Activated CD8-positive, alpha-beta memory T cell treated with anti-CD3 and anti-CD28 coated beads for 4 hours (primary cell): ENCODE measurements at regions not wholly inside any gene's neighbourhood (a gene's known extent, or its start where the extent isn't known, plus 50 kb on each side); places are given as distances from the start of the nearest gene placed in this dataset.

Source experiments
- DNase-seq, 2 donors: peaks; one replicate each; pipeline ENCODE4 v3.0.0-alpha.2; 2020; ENCODE audit warnings: low read depth in 2 of 2

DNA sequence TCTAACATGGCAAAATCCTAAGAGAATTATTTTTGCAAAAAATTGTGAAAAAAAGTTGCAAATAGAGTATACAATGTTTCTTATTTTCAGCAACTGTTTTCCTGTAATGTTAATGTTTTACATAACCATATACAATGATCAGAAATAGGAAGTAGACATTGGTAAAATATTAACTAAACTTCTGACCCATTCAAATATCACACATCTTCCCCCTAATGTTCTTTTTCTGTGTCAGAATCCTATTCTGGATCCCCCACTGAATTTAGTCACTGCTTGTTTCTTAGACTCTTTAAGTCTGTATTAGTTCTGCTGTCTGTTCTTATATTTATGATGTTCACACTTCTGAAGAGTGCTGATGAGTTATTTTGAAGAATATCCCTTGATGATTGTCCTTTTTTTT is 62.0 kb downstream of the HFE start:
- no peak for DNase-seq

- DNase-seq = no peak
These were observed 65.2 kb downstream of the HFE start for GRCh38 chr6:26152226-26153101.

- no peak for DNase-seq
These were observed 68.1 kb downstream of the HFE start for GRCh38 chr6:26155061-26155930.

DNA sequence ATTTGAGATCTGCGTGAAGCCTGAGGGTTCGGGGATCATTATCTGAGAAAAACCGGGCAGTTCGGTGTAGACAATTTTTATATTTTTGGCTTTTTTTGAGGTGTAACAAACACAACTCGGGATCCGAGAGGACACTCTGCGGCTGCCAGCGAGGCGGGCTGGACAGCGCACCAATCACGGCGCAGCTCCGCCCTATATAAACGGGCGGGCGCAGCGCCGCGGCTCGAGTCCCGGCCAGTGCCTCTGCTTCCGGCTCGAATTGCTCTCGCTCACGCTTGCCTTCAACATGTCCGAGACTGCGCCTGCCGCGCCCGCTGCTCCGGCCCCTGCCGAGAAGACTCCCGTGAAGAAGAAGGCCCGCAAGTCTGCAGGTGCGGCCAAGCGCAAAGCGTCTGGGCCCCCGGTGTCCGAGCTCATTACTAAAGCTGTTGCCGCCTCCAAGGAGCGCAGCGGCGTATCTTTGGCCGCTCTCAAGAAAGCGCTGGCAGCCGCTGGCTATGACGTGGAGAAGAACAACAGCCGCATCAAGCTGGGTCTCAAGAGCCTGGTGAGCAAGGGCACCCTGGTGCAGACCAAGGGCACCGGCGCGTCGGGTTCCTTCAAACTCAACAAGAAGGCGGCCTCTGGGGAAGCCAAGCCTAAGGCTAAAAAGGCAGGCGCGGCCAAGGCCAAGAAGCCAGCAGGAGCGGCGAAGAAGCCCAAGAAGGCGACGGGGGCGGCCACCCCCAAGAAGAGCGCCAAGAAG is 69.0 kb downstream of the HFE start:
- peak; percentile 58 to 63 for DNase-seq

DNA sequence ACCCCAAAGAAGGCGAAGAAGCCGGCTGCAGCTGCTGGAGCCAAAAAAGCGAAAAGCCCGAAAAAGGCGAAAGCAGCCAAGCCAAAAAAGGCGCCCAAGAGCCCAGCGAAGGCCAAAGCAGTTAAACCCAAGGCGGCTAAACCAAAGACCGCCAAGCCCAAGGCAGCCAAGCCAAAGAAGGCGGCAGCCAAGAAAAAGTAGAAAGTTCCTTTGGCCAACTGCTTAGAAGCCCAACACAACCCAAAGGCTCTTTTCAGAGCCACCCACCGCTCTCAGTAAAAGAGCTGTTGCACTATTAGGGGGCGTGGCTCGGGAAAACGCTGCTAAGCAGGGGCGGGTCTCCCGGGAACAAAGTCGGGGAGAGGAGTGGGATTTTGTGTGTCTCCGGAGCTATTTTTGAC is 69.6 kb downstream of the HFE start:
- DNase-seq = peak in 1 of 2 donors; percentile 15

GRCh38 chr6:26157251-26158075 is 70.2 kb downstream of the HFE start:
- DNase-seq = peak in 1 of 2 donors; percentile 23

GRCh38 chr6:26158076-26158580 is 70.9 kb downstream of the HFE start:
- peak; percentile 61 to 73 for DNase-seq

GRCh38 chr6:26158581-26159356 is 71.5 kb downstream of the HFE start:
- DNase-seq = peak; percentile 6 to 17

DNA sequence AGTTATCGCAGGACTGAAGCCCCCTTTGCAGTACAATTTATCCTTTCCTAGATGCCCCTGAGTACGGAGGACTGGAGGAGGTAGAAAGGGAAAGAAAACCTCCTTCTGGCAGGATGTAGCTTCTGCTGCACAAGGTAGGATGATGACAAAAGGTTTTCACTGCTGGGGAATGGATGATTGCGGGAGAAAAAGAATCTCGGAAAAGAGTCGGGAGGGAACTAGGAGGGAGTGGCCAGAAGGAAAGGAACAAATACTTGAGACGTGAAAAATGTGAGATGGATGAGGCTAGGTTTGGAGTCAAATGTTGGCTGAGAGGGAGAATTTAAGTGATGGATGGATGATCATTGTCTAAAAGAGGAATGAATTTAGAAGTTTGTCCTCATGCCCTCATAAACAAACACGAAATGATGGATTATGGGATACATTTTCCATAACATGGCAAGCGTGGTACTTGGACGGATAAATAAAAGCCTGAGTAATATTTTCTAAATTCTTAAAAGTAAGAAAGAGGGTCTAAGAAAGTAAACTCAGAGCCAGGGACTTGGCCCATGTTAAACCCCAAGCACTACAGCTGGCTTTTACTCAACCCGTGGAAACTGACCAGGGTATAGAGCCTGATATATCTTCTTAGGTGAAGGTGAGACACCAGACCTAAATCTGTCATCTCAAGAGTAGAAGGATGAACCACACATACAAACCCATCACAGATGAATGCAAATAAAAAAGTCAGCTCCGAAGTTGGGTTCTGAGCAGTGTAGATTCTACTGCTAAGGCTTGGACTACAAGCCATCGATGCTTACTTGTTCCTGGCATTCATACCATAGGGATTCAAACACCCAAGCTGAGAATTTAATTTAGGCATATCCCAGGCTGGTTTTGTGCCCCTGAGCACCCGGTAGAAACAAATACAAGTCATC is 72.4 kb downstream of the HFE start:
- no peak for DNase-seq

- DNase-seq = no peak
These were observed 74.1 kb downstream of the HFE start for GRCh38 chr6:26161322-26161721.

DNA sequence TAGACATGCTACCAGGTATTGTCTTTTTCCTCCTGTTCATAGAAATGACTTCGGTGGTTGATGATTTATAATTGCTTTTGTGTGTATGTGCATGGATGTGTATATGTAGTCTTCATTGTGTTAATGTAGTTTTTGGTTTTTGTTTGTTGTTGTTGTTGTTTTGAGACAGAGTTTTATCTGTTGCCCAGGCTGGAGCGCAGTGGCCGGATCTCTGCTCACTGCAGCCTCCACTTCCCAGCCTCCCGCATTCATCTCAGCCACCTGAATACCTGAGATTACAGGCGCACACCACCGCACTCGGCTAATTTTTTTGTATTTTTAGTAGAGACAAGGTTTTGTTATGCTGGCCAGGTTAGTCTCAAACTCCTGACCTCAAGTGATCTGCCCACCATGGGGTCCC is 75.2 kb downstream of the HFE start:
- DNase-seq = no peak

DNA sequence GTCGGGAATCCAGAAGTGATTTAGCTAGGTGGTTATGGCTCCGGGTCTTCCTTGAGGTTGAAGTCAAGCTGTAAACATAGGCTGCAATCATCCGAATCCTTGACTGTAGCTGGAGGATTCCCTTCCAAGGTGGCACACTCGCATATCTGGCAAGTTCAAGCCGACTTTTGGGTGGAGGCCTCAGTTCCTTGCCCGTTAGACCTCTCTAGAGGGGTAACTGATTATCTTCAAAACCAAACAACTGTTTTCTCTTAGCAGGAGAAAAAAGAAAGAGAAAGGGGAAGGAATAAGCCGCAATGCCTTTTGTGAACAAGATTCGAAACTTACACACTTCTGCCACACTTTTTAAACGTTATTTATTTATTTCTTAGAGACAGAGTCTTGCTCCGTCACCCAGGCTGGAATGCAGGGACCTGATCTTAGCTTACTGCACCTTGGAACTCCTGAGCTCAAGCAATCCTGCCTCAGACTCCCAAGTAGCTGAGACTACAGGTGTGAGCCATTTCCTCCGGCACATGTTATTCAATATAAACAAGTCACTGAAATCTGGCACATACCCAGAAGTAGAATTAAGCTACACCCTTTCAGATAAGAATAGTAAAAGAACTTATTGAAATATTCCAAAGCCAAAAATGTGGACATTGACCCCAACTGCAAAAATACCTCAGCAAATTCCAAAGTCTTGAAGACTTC is 76.3 kb downstream of the HFE start:
- DNase-seq = no peak

GRCh38 chr6:26164120-26164505 is 76.9 kb downstream of the HFE start:
- DNase-seq = no peak

- DNase-seq = no peak
These were observed 78.1 kb downstream of the HFE start for GRCh38 chr6:26165261-26165790.

GRCh38 chr6:26170181-26170580 is 83.0 kb downstream of the HFE start:
- no peak for DNase-seq

DNA sequence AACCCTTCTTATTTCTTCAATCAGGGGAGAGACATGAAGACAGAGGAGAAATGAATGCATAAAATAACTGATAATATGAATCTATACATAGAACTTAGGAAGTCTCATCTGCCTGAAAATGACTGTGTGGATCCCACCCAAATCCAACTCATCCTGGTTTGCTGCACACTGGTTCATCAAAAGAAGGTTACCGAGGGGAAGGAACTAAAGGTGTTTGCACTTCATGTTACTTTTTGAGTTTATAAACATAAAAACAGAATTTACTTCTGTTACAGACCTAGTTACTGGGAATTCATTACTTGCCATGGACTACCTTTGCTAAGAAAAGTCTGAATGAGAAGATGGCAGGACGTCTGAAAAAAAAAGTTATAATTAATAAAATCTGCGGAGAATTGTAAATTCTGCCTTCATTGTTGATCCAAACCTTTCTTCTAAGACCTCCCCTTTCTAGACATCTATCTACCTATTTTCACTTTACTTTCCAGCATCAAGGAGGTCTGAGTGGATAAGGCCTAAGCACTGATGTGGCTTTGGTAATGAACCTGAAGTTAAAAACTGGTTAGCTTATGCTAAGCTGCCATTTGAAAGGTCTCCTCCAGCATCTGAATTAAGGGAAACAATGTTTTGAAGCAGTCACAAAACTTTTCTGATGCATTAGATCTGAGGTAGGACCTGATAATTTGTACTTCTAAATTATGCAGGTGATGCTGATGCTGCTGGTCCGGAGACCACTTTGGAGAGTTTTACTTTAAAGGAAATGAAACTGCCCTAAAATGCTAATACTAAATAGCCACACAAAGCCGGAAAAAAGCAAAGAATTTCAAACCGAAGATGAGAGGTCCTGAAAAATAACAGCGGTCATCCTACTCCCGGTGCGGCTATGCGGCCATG is 84.0 kb downstream of the HFE start:
- no peak for DNase-seq

- DNase-seq = no peak
These were observed 85.4 kb downstream of the HFE start for GRCh38 chr6:26172608-26172968.

DNA sequence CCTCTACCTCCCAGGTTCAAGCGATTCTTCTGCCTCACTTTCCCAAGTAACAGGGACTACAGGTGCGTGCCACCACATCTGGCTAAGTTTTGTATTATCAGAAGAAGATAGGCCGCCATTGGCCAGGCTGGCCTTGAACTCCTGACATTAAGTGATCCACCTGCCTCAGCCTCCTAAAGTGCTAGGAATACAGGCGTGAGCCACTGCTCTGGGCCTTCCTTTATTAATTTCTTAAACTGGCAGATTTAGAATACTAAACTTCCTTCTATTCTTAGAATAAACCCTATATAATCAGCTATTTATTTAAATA is 86.6 kb downstream of the HFE start:
- no peak for DNase-seq
